ENCODE measurements at regions not wholly inside any gene's neighbourhood (a gene's known extent, or its start where the extent isn't known, plus 50 kb on each side); places are given as distances from the start of the nearest gene placed in this dataset.

- no peak overlapping the region for H3K27ac ChIP-seq
- TF ChIP-seq ZFX (IDR thresholded peaks at IDR 0.05) (no peak), CTCF (conservative IDR thresholded peaks at IDR 0.05) (no peak)
Measured at GRCh38 chr3:166303681-166304080, 466.5 kb upstream of the BCHE start.

- TF ChIP-seq CTCF (conservative IDR thresholded peaks at IDR 0.05) (no peak), ZFX (IDR thresholded peaks at IDR 0.05) (no peak)
- H3K27ac ChIP-seq, result no peak overlapping the region
Measured at GRCh38 chr3:166302331-166302730, 465.1 kb upstream of the BCHE start.

- H3K27ac ChIP-seq, result no peak overlapping the region
- TF ChIP-seq ZFX (IDR thresholded peaks at IDR 0.05) (no peak), CTCF (conservative IDR thresholded peaks at IDR 0.05) (no peak)
Measured at GRCh38 chr3:166296179-166296783, 459.1 kb upstream of the BCHE start.

- no peak overlapping the region for H3K27ac ChIP-seq
- no peak for TF ChIP-seq CTCF (conservative IDR thresholded peaks at IDR 0.05)
- no peak for TF ChIP-seq ZFX (IDR thresholded peaks at IDR 0.05)
Measured at GRCh38 chr3:166291186-166291955, 454.1 kb upstream of the BCHE start.

- no peak overlapping the region for H3K27ac ChIP-seq
- no peak for TF ChIP-seq CTCF (conservative IDR thresholded peaks at IDR 0.05)
- no peak for TF ChIP-seq ZFX (IDR thresholded peaks at IDR 0.05)
Measured at GRCh38 chr3:166285001-166285400, 447.8 kb upstream of the BCHE start.

GRCh38 chr3:166283840-166284239, 446.6 kb upstream of the BCHE start:
- no peak overlapping the region for H3K27ac ChIP-seq
- TF ChIP-seq ZFX (IDR thresholded peaks at IDR 0.05), result no peak
- TF ChIP-seq CTCF (conservative IDR thresholded peaks at IDR 0.05), result no peak

GRCh38 chr3:166282931-166283330, 445.7 kb upstream of the BCHE start:
- no peak overlapping the region for H3K27ac ChIP-seq
- TF ChIP-seq CTCF (conservative IDR thresholded peaks at IDR 0.05) (no peak), ZFX (IDR thresholded peaks at IDR 0.05) (no peak)

Measured in C4-2B (cell line).